Calu3 (cell line): ENCODE measurements at regions not wholly inside any gene's neighbourhood (a gene's known extent, or its start where the extent isn't known, plus 50 kb on each side); places are given as distances from the start of the nearest gene placed in this dataset.

Experiments
- BruUV-seq: library from RNA; stranded (reverse); fragments of 400-500 nt; replicated peaks from 2 replicates; lab custom pipeline; 2021; lab: Mats Ljungman, UMichigan
- CTCF ChIA-PET: fragments of 300-600 bp; sonication (Branson Sonifier 250); formaldehyde crosslinking; loops from one replicate; lab custom pipeline; 2022; ENCODE audit warnings: antibody characterized with exemption; lab: Charles Lee
- DNase-seq: peaks from one replicate; pipeline ENCODE4 v3.0.0; 2022
- H3K27ac Mint-ChIP-seq: one replicate; pipeline ENCODE4 v1.8.0; 2022; ENCODE audit warnings: mixed read lengths; ENCODE audit not compliant: unreplicated experiment
- H3K27me3 Mint-ChIP-seq: one replicate; pipeline ENCODE4 v1.8.0; 2022; ENCODE audit warnings: mixed read lengths; ENCODE audit not compliant: unreplicated experiment
- H3K36me3 Mint-ChIP-seq: one replicate; pipeline ENCODE4 v1.8.0; 2022; ENCODE audit warnings: mild to moderate bottlenecking, moderate library complexity, mixed read lengths; ENCODE audit not compliant: insufficient read depth, unreplicated experiment
- H3K4me1 Mint-ChIP-seq: one replicate; pipeline ENCODE4 v1.8.0; 2022; ENCODE audit warnings: mild to moderate bottlenecking, low read depth, mixed read lengths; ENCODE audit not compliant: unreplicated experiment
- H3K4me3 Mint-ChIP-seq: one replicate; pipeline ENCODE4 v1.8.0; 2022; ENCODE audit warnings: mild to moderate bottlenecking, low read depth, moderate library complexity, mixed read lengths; ENCODE audit not compliant: unreplicated experiment
- H3K9me3 Mint-ChIP-seq: one replicate; pipeline ENCODE4 v1.8.0; 2022; ENCODE audit warnings: low read depth, mixed read lengths; ENCODE audit not compliant: unreplicated experiment
- intact Hi-C: fragments of 100-400 bp; cut with micrococcal nuclease; formaldehyde crosslinking; loops from one replicate; pipeline ENCODE4 v1.10.0; 2022; ENCODE audit not compliant: unreplicated experiment
- TF ChIP-seq, protein P1 (sequence below): fragments of 200-600 bp; IDR thresholded peaks from one replicate; pipeline ENCODE4 v1.8.0; 2022; ENCODE audit warnings: antibody characterized with exemption; ENCODE audit not compliant: unreplicated experiment

GRCh38 chr16:64132759-64133361 is 989.0 kb downstream of the CDH11 start:
- DNase-seq, result no peak
- CTCF ChIA-PET, result no interaction called here
- intact Hi-C loops, result no loop called here
- no peak overlapping the region for H3K27ac Mint-ChIP-seq
- peaks cover 15% of the 10 kb centered on the region for H3K9me3 Mint-ChIP-seq
- no peak overlapping the region for H3K4me3 Mint-ChIP-seq
- no peaks in the 10 kb centered on the region for H3K36me3 Mint-ChIP-seq
- no peaks in the 10 kb centered on the region for H3K27me3 Mint-ChIP-seq
- BruUV-seq, result no TSS peak
- TF ChIP-seq, protein P1, sequence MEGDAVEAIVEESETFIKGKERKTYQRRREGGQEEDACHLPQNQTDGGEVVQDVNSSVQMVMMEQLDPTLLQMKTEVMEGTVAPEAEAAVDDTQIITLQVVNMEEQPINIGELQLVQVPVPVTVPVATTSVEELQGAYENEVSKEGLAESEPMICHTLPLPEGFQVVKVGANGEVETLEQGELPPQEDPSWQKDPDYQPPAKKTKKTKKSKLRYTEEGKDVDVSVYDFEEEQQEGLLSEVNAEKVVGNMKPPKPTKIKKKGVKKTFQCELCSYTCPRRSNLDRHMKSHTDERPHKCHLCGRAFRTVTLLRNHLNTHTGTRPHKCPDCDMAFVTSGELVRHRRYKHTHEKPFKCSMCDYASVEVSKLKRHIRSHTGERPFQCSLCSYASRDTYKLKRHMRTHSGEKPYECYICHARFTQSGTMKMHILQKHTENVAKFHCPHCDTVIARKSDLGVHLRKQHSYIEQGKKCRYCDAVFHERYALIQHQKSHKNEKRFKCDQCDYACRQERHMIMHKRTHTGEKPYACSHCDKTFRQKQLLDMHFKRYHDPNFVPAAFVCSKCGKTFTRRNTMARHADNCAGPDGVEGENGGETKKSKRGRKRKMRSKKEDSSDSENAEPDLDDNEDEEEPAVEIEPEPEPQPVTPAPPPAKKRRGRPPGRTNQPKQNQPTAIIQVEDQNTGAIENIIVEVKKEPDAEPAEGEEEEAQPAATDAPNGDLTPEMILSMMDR, result no peak
- no peaks in the 10 kb centered on the region for H3K4me1 Mint-ChIP-seq

GRCh38 chr16:64132190-64132589 is 989.7 kb downstream of the CDH11 start:
- Mint-ChIP-seq H3K4me1 (no peaks in the 10 kb centered on the region), H3K36me3 (no peaks in the 10 kb centered on the region), H3K27ac (no peak overlapping the region), H3K9me3 (peaks cover 13% of the 10 kb centered on the region), H3K27me3 (no peaks in the 10 kb centered on the region), H3K4me3 (no peak overlapping the region)
- TF ChIP-seq, protein P1, result no peak
- intact Hi-C loops, result no loop called here
- no TSS peak for BruUV-seq
- CTCF ChIA-PET, result no interaction called here
- DNase-seq, result no peak

DNA sequence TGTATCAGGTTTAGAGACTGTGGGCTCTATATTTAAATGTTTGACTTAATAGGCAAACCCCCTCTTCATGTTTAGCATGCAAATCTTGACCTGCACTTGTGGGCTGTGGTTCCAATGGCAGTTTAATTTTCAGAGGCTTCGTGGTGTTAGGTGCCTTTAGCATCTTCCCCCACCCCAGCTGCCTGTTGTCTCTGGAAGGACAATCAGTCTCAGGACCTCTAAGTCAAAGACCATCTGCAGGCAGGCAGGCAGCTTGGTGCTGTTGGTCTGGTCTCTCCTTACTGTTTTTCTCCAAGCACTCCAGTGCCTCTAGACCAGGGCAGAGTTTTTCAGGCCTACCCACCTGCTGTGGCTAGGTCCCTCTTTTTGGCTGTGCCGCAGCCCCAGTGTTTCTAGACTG is 990.4 kb downstream of the CDH11 start:
- Mint-ChIP-seq H3K9me3 (peaks cover 13% of the 10 kb centered on the region), H3K27me3 (no peaks in the 10 kb centered on the region), H3K27ac (no peak overlapping the region), H3K4me3 (no peak overlapping the region), H3K4me1 (no peaks in the 10 kb centered on the region), H3K36me3 (no peaks in the 10 kb centered on the region)
- intact Hi-C loops, result no loop called here
- CTCF ChIA-PET, result no interaction called here
- DNase-seq, result no peak
- TF ChIP-seq, protein P1, result no peak
- no TSS peak for BruUV-seq

- no peak overlapping the region for H3K4me3 Mint-ChIP-seq
- intact Hi-C loops, result no loop called here
- DNase-seq, result no peak
- H3K27me3 Mint-ChIP-seq, result no peaks in the 10 kb centered on the region
- no TSS peak for BruUV-seq
- H3K27ac Mint-ChIP-seq, result no peak overlapping the region
- TF ChIP-seq, protein P1, result no peak
- H3K36me3 Mint-ChIP-seq, result no peaks in the 10 kb centered on the region
- CTCF ChIA-PET, result no interaction called here
- H3K9me3 Mint-ChIP-seq, result peaks cover 11% of the 10 kb centered on the region
- no peaks in the 10 kb centered on the region for H3K4me1 Mint-ChIP-seq
These were observed 991.7 kb downstream of the CDH11 start for GRCh38 chr16:64130140-64130539.
